GM21737 (cell line): ENCODE measurements at regions not wholly inside any gene's neighbourhood (a gene's known extent, or its start where the extent isn't known, plus 50 kb on each side); places are given as distances from the start of the nearest gene placed in this dataset.
"Not testable (repeated sequence)": the region's sequence is repeated elsewhere in the genome, so short reads cannot be mapped to it uniquely, and the experiment has no call there.

ENCODE experiments used
- ATAC-seq: cut with Tn5 transposase; IDR thresholded peaks from one replicate; pipeline ENCODE4 v1.9.1; 2021; ENCODE audit warnings: mild to moderate bottlenecking, moderate library complexity; ENCODE audit not compliant: unreplicated experiment

DNA sequence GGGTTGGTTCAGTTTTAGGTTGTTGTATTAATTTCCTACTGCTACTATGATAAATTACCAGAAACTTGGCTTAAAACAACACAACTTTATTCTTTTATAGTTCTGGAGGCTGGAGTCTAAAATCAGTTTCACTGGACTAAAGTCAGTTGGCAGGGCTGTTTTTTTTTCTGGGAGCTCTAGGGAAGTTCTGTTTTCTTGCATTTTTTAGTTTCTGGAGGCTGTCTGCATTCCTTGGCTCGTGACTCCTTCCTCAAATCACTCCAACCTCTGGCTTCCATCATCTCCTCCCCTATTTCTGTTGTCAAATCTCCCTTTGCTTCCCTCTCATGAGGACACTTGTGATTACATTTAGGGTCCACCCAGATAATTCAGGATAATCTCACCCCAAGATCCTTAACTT lies 51.3 kb upstream of the SUB1 start:
- ATAC-seq = no peak

DNA sequence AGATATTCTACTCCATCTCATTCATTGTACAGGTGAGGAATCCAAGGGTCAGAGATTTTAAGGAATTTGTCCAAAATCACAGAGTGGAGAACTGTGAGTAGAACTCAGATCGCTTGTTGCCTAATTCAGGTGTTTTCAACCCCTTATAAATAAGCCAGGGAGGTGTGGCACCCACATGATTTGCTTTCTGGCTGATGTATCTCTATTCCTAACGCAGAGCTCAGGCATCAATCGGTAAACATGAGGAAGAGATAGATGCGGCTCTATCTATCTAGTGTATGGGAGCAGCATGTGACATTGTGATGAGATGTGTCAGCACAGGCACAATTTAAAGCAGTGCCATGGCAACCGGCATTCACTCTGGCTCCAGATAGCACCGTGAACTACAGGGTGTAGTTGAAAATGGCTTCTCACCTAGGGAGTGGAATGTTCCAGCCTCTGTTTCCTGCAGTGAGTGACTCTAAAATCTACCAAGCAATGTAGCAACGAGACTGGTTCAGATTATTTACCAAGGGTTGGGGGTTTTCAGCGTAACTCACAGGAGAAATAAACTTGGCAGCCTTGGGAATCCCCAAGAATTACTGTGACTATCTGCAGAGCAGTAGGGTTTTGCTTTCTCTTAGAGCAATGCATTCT lies 53.4 kb upstream of the SUB1 start:
- peak; percentile 37 for ATAC-seq

DNA sequence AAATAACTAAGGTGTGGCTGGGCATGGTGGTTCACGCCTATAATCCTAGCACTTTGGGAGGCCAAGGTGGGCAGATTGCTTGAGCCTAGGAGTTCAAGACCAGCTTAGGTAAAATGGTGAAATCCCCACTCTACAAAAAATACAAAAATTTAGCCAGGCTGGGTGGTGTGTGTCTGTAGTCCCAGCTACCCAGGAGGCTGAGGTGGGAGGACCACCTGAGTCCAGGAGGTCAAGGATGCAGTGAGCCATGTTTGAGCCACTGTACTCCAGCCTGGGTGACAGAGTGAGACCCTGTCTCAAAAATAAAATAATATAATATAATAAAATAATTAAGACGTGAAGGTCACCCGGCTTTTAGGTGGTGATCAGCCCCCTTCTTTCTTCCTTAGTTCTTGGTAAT lies 58.0 kb upstream of the SUB1 start:
- ATAC-seq = not testable (repeated sequence)

DNA sequence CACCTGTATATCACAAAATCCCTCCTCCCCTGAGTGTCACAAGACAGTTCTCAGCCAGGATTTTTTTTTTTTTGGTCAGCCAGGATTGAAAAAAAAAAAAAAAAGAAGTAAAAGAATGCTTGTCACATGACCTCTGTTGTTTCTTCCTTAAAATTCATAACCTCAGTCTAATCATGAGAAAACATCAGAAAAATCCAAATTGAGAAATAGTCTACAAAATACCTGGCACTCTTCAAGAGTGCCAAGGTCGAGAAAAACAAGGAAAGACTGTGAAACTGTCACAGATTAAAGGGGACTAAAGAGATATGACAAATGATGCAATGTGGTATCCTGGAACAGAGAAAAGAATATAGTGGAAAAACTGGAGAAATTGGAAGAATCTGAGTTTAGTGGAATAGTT lies 58.5 kb upstream of the SUB1 start:
- ATAC-seq = no peak

DNA sequence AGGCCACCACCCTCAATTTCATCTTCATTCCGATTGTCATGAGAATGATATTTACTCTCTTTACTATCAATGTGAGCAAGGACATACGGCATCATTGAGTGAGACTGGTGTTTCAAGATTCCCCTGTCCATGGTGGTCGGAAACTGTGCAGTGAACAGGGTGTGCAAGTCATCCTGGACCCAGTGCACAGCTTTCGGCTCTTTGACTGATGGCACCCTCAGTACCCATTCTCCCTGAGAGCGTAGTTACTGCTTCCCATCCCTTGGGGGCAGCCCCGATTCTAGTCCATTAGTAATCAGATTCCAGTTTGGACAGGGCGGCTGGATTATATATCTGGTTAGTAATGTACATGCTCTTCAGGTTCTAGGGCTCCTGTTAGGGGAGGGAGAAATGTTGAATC lies 61.7 kb upstream of the SUB1 start:
- ATAC-seq = no peak

DNA sequence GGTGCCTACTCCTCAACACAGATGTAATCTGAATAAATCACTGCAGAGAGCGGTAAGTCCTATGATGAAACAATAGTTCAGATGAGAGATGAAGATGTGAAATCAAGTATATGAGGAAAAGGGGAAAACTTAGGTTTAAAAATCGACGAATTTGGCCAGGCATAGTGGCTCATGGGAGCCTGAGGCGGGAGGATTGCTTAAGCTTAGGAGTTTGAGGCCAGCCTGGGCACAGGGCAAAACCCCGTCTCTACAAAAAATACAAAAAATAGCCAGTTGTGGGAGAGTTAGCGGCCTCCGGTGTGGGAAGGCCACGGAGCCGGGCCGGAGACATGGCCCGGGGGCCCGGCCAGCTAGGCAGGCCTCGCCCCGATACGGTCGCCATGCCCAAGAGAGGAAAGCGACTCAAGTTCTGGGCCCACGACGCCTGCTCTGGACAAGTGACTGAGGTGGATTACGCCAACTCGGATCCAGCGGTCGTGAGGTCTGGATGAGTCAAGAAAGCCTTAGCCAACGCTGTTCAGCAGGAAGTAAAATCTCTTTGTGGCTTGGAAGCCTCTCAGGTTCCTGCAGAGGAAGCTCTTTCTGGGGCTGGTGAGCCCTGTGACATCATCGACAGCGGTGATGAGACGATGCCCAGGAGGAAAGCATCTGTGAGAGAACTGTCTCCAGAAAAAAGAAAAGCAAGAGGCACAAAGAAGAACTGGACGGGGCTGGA lies 62.8 kb upstream of the SUB1 start:
- no peak for ATAC-seq

DNA sequence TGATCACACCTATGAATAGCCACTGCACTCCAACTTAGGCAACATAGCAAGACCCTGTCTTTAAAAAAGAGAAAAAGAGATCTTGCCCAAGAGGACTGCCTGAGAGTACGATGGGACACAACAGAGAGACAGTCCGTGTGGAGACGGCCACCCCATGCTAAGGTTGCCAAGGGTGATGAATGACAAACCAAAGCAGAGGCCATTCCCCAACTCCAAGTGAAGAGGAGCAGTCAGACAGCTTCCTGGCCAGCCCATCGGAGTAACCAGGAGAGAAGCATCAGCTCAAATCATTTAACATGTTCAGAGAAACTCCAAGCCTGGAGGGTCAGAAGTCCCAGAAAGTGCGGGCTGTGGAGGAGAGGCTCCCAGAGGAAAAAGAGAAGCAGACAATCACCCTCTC lies 63.9 kb upstream of the SUB1 start:
- ATAC-seq = no peak

DNA sequence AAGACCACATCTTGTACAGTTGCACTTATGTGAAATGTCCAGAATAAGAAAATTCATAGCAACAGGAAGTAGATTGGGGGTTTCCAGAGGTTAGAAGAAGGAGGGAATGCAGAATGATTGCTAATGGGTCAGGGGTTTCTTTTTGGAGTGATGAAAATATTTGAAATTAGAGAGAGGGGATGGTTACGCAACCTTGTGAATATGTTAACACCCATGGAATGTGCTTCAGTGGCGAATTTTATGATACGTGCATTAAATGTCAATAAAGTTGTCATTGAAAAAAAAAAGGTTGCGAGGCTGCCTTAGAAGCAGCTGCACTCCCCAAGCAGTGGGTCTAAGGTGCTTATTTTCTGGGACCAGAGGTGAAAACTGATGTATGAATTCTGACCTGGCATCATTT lies 64.4 kb upstream of the SUB1 start:
- ATAC-seq = no peak

DNA sequence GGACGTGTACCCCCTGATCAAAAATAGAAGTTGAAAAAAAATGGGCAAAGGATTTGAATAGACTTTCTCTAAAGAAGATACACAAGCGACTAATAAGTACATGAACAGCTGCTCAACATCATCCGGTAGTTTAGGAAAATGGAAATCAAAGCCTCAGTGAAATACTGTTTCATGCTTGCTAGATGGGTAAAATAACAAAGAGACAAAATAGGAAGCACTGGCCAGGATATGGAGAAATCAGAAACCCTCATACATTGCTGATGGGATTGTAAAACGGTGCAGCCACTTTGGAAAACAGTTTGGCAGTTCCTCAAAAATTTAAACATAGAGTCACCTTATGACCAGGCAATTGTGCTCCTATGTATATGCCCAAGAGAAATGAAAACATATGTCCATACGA lies 65.0 kb upstream of the SUB1 start:
- no peak for ATAC-seq

DNA sequence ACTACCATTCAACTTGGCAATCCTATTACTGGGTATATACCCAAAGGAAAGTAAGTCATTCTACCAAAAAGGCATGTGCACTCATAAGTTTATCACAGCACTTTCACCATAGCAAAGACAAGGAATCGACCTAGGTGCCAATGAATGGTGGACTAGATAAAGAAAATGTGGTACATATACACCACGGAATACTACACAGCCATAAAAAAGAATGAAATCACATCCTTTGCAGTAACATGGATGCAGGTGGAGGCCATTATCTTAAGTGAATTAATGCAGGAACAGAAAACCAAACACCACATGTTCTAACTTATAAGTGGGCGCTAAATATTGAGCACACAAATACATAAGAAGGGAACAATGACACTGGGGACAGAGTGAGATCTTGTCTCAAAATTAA lies 65.8 kb upstream of the SUB1 start:
- no peak for ATAC-seq

DNA sequence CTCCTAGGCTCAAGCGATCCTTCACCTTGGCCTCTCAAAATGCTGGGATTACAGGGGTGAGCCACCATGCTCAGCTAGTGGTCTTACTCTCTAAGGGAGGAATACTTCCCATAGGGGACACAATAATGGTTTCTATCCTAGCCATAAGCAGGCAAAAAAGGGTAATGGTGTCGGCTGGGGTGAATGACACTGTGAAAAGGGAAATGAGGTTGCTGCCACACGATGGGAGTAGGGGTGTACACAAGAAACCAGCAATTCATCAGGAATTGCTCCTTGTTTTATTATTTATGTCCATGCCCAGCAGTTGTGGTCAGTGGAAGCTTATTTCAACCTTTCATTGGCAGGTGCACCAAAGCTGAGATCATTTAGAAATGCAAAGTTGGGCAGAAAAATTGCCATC lies 70.3 kb upstream of the ZFR start:
- ATAC-seq = no peak

DNA sequence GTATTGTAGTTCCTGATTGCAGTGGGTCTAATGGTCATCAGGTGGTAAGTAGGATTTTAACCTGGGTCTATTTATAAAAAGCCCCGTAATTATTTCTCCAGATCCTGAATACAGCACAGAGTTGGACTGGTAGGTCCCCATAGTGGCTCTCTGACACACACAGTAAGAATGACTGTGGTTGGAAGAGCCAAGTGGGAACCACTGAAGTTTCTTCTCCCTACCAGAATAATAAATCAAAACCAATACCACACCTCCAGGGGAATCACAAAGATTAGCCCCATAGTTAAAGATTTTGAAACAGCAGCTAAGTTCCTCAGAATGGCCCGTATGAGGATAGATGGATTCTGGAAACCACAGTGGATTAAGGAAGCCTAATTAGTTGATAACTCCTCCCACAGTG lies 68.4 kb upstream of the ZFR start:
- no peak for ATAC-seq

DNA sequence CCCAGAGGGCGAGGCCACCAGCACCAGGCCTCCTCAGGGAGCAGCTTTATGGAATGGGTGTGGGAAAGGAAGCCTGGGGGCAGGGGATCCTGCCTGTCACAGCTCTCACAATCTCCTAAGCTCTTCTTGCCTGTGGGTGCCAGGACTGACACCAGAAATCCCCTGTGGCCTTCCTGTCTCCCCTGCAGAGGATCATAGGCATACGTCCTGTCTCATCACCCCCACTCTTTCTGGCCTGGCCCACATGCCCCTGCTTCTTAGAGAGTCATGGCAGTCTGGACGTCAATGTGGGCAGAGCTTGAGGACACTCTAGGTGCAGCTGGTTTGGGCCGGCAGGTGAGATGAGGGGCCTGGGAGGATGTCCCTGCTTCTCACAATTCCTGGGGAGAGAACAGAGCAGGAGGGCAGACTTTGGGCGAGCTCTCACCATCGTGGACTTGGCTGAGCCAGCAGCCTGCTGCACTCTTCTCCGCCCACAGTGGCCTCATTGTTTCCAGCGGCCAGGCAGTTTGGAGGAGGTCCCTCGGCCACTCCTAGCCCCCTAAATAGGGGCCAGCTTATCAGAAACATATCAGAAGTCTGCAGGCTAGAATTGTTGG lies 67.3 kb upstream of the ZFR start:
- ATAC-seq = no peak

DNA sequence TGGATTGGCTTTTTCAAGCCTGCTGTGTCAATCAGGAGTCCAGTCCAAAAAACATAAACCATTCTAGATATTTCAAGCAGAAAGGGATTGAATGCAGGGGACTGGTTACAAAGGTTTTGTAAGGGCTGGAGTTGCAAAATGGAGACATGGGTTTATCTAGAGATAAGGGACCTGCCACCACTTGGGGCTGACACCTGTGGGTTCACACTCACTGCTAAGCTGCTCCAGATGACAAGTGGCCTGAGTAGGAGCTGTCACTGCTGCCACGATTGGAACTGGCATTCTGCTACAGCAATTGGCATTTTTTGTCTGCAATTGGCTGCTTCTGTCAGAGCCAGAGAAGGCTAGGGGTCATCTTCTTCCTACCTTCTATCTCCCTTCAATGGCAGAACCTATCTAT lies 66.3 kb upstream of the ZFR start:
- ATAC-seq = no peak

DNA sequence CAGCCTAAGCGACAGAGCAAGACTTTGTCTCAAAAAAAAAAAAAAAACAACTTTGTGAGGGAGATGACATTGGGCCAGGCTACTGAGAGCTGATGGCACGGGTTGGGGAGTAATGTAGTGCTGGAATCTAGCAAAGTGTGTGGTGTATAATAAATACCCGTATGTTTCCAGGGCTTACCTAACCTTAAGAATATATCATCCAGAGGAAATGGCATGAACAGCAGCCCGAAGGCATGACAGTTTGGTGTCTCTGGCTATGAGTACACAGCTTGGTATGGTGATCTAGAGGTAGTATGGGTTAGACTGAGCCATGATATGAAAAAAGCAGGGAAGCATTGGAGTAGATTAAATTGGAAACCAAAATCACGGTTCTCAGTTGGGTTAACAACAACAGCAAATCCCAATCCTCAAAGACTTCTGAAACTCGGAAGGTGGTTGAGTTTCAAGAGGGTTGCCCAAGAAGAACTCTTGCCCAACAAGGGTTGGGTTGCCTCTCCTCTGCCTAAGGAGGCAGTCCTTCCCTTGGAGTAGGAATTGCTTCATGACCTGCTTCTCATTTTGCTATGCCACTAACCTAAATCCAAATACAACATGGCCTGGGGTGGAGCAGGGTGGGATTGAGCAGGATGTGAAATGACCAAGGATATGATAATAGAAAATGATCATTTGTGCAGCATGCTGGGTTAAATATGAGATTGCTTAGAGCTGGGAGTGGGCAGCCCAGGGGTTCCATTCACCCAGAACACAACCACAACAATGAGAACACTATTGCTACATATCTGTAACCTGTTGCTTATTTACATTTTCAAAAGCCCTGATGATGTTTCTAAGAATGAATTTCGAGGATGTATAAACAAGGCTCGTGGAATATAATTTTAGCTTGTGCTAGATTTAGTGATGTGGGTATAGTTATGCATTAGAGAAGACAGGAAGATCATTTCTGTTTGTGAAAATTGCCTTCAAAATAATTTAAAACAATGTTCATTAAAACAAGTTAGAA lies 64.6 kb upstream of the ZFR start:
- ATAC-seq = no peak

DNA sequence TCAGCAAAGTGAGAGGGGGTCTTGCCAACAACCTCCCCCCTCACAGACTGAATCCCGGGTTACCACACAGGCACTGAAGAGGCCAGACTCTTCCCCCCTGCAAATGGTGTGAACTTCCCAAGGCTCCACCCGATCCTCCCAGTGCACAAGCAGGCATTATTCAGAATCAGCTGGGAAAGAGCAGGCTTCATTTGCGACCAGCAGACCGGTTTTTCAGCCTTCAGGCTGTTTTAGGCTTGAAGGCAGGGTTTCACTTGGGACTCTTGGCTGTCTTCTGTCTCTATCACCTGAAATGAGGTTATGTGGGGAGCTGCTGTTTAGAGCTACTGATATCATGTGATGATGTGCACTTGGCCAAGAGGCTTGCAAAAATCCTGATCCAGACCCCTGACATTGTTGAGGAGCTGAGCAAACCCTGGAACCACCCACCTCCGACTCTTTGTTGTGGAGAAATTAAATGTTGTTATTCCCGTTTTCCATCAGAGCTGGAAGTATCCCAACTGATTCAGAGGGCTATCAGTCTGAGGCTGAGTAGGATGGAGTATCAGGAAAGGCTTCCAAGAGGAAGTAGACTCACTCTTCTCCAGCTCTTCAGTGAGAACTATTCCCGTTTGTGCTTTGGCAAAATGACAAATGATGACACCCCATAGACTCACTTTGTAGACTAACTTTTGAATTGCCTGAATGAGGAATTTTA lies 63.3 kb upstream of the ZFR start:
- no peak for ATAC-seq

DNA sequence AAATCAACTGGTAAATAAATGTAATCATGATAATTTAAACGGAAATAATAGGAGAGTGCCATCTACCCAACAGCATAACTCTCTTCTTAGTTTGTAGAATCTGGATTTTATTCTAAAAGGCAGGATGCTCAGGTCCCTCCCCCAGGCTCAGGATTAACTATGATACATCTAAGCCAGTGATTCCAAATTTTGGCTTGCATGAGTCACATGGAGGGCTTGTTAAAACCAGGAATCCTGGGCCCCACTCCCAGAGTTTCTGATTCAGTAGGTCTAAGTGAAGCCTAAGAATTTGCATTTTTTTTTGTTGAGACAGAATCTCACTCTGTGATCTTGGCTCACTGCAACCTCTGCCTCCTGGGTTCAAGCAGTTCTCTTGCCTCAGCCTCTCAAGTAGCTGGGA lies 62.3 kb upstream of the ZFR start:
- no peak for ATAC-seq

DNA sequence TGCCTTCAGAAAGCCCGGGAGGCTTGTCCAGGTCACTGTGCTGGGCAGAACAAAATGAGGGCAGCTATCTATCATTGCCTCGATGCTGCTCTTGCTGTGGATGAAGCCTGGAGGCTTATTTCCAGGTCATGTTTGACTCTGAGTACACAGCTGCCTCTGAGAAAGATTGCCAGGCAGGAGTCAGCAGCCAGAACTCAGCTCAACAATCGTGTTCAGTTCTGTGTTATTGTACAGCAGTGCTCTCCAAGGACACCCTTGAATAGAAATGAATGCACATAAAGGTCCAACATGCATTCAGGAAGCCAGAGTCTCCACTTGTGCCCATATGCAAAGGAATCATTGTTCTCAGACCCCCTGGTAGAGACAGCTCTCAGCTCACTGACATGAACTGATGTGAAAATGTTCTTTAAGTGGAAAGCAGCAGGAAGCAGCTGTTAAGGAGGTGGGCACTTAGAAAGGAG lies 61.7 kb upstream of the ZFR start:
- no peak for ATAC-seq

DNA sequence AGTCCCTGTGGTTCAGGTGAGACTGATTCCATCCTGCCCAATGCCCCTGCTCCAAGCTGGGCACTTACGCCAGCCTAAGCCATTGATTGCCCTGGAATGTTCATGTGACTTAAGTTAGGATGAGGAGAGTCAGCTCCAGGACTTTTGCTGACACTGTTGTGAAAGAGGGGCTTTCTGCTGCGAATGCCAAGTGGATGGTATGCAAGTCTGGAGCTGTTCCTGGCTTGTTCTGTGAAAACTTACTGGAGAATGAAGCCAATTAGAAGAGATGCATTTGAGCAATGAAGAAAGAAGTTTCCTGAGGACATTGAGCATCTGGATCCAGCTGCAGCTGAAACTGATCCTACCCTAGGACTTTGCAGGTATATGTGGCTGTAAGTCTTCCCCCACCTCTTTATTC lies 61.2 kb upstream of the ZFR start:
- ATAC-seq = no peak

DNA sequence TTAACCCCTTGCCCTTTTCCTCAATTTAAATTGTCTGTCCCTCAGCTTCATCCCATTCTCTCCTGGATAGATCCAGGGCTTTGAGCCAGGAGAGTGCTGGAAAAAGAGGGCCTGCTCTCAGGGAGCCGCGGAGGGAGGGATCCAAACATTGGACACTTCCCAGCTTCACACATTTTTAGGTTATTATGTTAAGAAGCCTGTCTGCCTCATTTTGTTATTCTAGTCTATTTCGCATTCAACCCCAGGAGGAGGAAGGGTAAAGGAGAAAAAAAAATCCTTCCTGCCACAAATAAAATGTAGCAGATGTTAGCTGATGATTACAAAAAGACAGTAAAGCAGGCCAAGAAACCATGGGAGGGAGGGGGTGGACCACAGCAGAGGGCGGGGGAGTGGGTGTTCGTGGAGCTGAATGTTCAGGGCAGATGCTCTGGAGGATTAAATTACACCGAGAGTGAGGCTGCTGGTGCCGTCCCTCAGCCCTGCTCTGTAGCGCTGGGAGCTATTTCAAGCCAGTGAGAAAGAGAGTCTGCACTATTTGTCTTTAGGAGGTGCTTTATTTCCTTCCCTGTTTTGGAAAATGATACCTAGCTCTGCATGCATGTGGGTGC lies 60.6 kb upstream of the ZFR start:
- ATAC-seq = no peak
